Trophoblast cell (in vitro differentiated cells and primary cell): ENCODE measurements at regions not wholly inside any gene's neighbourhood (a gene's known extent, or its start where the extent isn't known, plus 50 kb on each side); places are given as distances from the start of the nearest gene placed in this dataset.

Experiments
- DNase-seq, 2 donors: peaks; one replicate each; pipeline ENCODE4 v3.0.0-alpha.2; 2016
- H2AFZ ChIP-seq: 2 replicates; pipeline ENCODE4 v1.6.1; 2013; ENCODE audit warnings: low read length, moderate library complexity, mild to moderate bottlenecking; ENCODE audit not compliant: insufficient read depth, poor library complexity
- H2AK5ac ChIP-seq: 2 replicates; pipeline ENCODE4 v1.6.1; 2013; ENCODE audit warnings: mild to moderate bottlenecking, low read length
- H2BK120ac ChIP-seq: 2 replicates; pipeline ENCODE4 v1.6.1; 2013; ENCODE audit warnings: low read length, mild to moderate bottlenecking, moderate library complexity; ENCODE audit not compliant: insufficient read depth, poor library complexity
- H2BK12ac ChIP-seq: 2 replicates; pipeline ENCODE4 v1.6.1; 2013; ENCODE audit warnings: mild to moderate bottlenecking, low read length, moderate library complexity
- H2BK5ac ChIP-seq: 2 replicates; pipeline ENCODE4 v1.6.1; 2013; ENCODE audit warnings: low read length, low read depth, moderate library complexity, mild to moderate bottlenecking; ENCODE audit not compliant: poor library complexity
- H3K14ac ChIP-seq: 2 replicates; pipeline ENCODE4 v1.6.1; 2013; ENCODE audit warnings: mild to moderate bottlenecking, low read length
- H3K18ac ChIP-seq: 2 replicates; pipeline ENCODE4 v1.6.1; 2013; ENCODE audit warnings: mild to moderate bottlenecking, low read length
- H3K23ac ChIP-seq: 2 replicates; pipeline ENCODE4 v1.6.1; 2013; ENCODE audit warnings: low read length
- H3K27ac ChIP-seq: 2 replicates; pipeline ENCODE4 v1.5.1; 2013; ENCODE audit warnings: low read depth, mild to moderate bottlenecking, inconsistent platforms, low read length, moderate library complexity
- H3K27me3 ChIP-seq: 2 replicates; pipeline ENCODE4 v1.6.1; 2013; ENCODE audit warnings: inconsistent platforms, mild to moderate bottlenecking, low read length, moderate library complexity; ENCODE audit not compliant: insufficient read depth
- H3K36me3 ChIP-seq, 2 experiments: 1 replicate in 1 of 2; 2 replicates in 1 of 2; pipeline ENCODE4 v1.6.1; 2013; ENCODE audit warnings: low read length in 2 of 2, mild to moderate bottlenecking in 2 of 2, moderate library complexity in 1 of 2; ENCODE audit not compliant: insufficient read depth in 2 of 2, control insufficient read depth in 1 of 2
- H3K4ac ChIP-seq: 2 replicates; pipeline ENCODE4 v1.6.1; 2013; ENCODE audit warnings: low read depth, mild to moderate bottlenecking, low read length, moderate library complexity
- H3K4me1 ChIP-seq, 2 experiments: 1 replicate in 1 of 2; 2 replicates in 1 of 2; pipeline ENCODE4 v1.6.1; 2013; ENCODE audit warnings: low read length in 2 of 2, mild to moderate bottlenecking in 2 of 2, moderate library complexity in 1 of 2; ENCODE audit not compliant: insufficient read depth in 2 of 2, control insufficient read depth in 1 of 2
- H3K4me2 ChIP-seq: 2 replicates; pipeline ENCODE4 v1.6.1; 2013; ENCODE audit warnings: inconsistent platforms, mild to moderate bottlenecking, low read length, moderate library complexity
- H3K4me3 ChIP-seq: 2 replicates; pipeline ENCODE4 v1.5.1; 2013; ENCODE audit warnings: mild to moderate bottlenecking, low read depth, low read length, inconsistent platforms
- H3K79me1 ChIP-seq: one replicate; pipeline ENCODE4 v1.6.1; 2013; ENCODE audit warnings: low read length
- H3K79me2 ChIP-seq: 2 replicates; pipeline ENCODE4 v1.6.1; 2013; ENCODE audit warnings: low read length, mild to moderate bottlenecking; ENCODE audit not compliant: control insufficient read depth, insufficient read depth, poor library complexity
- H3K9ac ChIP-seq: 2 replicates; pipeline ENCODE4 v1.6.1; 2013; ENCODE audit warnings: mild to moderate bottlenecking, low read length
- H3K9me3 ChIP-seq: 2 replicates; pipeline ENCODE4 v1.6.1; 2013; ENCODE audit warnings: low read depth, mild to moderate bottlenecking, control low read depth, inconsistent platforms, low read length; ENCODE audit not compliant: insufficient read depth
- H4K12ac ChIP-seq: 2 replicates; pipeline ENCODE4 v1.6.1; 2013; ENCODE audit warnings: low read depth, mild to moderate bottlenecking, low read length, moderate library complexity
- H4K8ac ChIP-seq: 2 replicates; pipeline ENCODE4 v1.6.1; 2013; ENCODE audit warnings: low read depth, mild to moderate bottlenecking, low read length, moderate library complexity
- H4K91ac ChIP-seq: one replicate; pipeline ENCODE4 v1.6.1; 2013; ENCODE audit warnings: low read depth, mild to moderate bottlenecking, low read length, moderate library complexity
- WGBS: extraction: QIAGEN DNeasy Blood & Tissue Kit; methylation state at CpG from one replicate; pipeline ENCODE4 v1.1.7; 2013; ENCODE audit warnings: missing lambda C conversion rate; ENCODE audit not compliant: insufficient read length, insufficient coverage; ENCODE audit errors: extremely low coverage; 5-methylcytosine and 5-hydroxymethylcytosine counted together

DNA sequence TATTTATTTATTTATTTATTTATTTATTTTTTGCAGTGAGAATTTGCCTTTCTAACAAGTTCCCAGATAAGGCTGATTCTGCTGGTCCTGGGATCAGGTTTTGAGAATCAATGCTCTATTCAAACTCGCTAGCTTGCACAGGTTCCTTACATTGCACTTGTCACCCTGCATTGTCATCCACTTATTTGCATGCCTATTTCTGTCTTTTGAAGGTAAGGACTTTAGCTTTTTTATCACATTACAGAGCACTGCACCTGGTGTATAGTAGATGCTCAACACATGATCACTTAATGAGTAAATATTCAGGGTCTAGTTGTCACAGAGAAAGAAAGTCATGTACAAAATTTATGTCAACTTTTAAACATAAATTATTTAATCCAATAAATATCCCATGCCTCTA is 219.7 kb upstream of the BTG1 start:
- no CpG with 5 or more reads among the region's 1 CpG for WGBS
- no peaks in the 10 kb centered on the region for H3K79me2 ChIP-seq
- no peaks in the 10 kb centered on the region for H3K9me3 ChIP-seq
- no peak for DNase-seq
- no peak overlapping the region for H4K91ac ChIP-seq
- no peak overlapping the region for H3K18ac ChIP-seq
- H2BK12ac ChIP-seq = no peak overlapping the region
- no peak overlapping the region for H3K4me3 ChIP-seq
- H3K36me3 ChIP-seq = no peaks in the 10 kb centered on the region
- H3K79me1 ChIP-seq = peaks cover 4% of the 10 kb centered on the region
- no peak overlapping the region for H4K8ac ChIP-seq
- H3K4me2 ChIP-seq = no peak overlapping the region
- no peak overlapping the region for H4K12ac ChIP-seq
- no peak overlapping the region for H3K4ac ChIP-seq
- peaks cover 8 to 9% of the 10 kb centered on the region in 2 experiments for H3K4me1 ChIP-seq
- H2BK5ac ChIP-seq = no peak overlapping the region
- no peak overlapping the region for H3K27ac ChIP-seq
- no peak overlapping the region for H2AFZ ChIP-seq
- H3K23ac ChIP-seq = no peak overlapping the region
- no peak overlapping the region for H2AK5ac ChIP-seq
- no peak overlapping the region for H3K9ac ChIP-seq
- no peak overlapping the region for H3K14ac ChIP-seq
- H2BK120ac ChIP-seq = no peak overlapping the region
- H3K27me3 ChIP-seq = no peaks in the 10 kb centered on the region

DNA sequence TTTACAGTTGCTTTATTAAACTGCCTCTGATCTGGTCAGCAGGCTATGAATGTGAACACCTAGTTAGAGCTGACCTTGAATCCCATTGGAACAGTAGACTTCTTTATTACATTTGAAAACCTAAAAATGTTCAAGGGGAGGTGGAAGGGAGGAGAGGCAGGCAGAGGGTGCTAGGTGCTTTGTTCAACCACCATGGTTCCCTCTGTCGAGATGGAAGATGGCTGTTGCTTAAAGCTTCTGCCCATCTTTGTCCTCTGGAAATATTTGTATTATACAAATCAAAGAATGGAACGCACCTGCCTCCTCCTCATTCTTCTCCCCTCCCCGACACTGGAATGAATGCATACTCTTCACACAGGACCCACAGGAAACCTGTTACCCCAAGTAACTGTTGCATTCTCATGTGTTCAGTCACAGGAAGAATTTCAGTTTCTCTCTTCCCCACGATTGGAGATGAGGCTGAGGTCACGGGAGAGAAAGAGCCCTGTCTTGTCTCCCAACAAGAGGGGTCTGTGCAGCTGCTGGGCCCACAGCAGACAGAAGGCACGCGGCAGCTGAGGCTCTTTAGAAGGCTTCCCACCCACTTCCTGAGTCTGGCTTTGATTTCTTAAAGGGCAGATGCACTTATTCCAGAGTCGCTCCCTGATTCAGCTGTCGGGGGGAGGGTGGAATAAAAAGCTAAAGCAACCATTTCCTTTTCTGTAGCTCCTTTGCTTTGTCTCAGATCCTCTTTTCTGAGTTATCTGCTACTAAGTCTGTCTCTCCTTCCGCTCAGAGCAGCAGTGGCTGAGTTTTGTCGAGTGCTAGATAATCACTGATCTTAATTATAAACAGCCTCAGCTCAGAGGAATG is 217.9 kb upstream of the BTG1 start:
- Histone ChIP-seq H3K4me2 (no peak overlapping the region), H2BK12ac (no peak overlapping the region), H3K79me2 (no peaks in the 10 kb centered on the region), H3K4me1 (peaks cover 5% of the 10 kb centered on the region in 2 experiments), H3K14ac (no peak overlapping the region), H2AK5ac (no peak overlapping the region), H3K18ac (no peak overlapping the region), H2BK5ac (no peak overlapping the region), H3K23ac (no peak overlapping the region), H4K91ac (no peak overlapping the region), H3K36me3 (no peaks in the 10 kb centered on the region), H3K4ac (no peak overlapping the region), H3K9ac (no peak overlapping the region), H3K27me3 (no peaks in the 10 kb centered on the region), H2AFZ (peak overlapping the region; percentile 17), H4K8ac (no peak overlapping the region), H4K12ac (no peak overlapping the region), H3K4me3 (no peak overlapping the region), H3K9me3 (no peaks in the 10 kb centered on the region), H2BK120ac (no peak overlapping the region), H3K79me1 (peaks cover 4% of the 10 kb centered on the region), H3K27ac (peak overlapping the region; percentile 4)
- WGBS = no CpG with 5 or more reads among the region's 11 CpGs
- DNase-seq = peak in 1 of 2 donors; percentile 21

DNA sequence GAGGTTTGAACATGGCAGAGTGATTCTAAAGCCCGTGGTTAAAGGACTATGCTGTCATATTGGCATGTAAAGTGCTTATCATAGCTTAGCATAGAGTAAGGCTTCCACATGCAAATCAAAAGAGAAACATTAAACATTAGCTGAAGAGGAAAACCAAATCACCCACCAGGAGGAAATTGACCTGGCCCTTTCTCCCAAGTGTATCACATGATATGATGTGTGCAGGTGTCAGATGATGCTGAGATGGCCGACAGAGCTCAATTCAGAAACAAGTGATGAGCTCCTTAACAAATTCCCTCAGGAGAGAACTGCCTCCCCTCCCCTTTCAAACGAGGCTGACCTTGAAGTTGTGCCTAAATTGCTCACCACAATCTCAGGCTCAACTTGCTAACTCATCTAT is 217.1 kb upstream of the BTG1 start:
- no CpG with 5 or more reads among the region's 3 CpGs for WGBS
- Histone ChIP-seq H2BK5ac (no peak overlapping the region), H3K36me3 (no peaks in the 10 kb centered on the region), H3K4me2 (no peak overlapping the region), H3K23ac (no peak overlapping the region), H3K27ac (no peak overlapping the region), H3K27me3 (no peaks in the 10 kb centered on the region), H4K12ac (no peak overlapping the region), H3K4me1 (peaks cover 5% of the 10 kb centered on the region in 2 experiments), H2BK12ac (no peak overlapping the region), H3K9me3 (no peaks in the 10 kb centered on the region), H2AK5ac (no peak overlapping the region), H4K8ac (no peak overlapping the region), H3K4ac (no peak overlapping the region), H3K14ac (no peak overlapping the region), H3K79me2 (no peaks in the 10 kb centered on the region), H2BK120ac (no peak overlapping the region), H3K4me3 (no peak overlapping the region), H3K9ac (no peak overlapping the region), H4K91ac (no peak overlapping the region), H3K79me1 (peaks cover 4% of the 10 kb centered on the region), H3K18ac (no peak overlapping the region), H2AFZ (no peak overlapping the region)
- DNase-seq = no peak

DNA sequence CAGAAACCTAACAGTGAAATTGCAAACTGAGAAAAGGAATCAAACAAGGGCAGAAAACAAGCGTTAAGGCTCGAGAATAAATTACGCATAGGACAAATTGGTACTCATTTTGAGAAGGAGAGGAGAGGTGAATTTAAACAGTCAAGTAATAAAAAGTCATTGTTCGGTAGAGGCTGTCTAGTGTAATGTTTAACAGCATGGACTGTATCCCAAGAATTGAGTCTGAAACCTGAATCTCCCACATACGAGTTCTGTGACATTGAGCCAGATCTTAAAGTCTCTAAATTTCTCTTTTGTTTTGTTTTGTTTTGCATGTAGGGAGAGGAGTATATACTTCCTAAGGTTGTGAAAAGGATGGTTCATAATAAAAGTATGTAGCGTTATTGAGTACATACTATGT is 216.5 kb upstream of the BTG1 start:
- Histone ChIP-seq H3K4ac (no peak overlapping the region), H4K12ac (no peak overlapping the region), H3K9ac (no peak overlapping the region), H2AFZ (no peak overlapping the region), H3K79me2 (no peaks in the 10 kb centered on the region), H3K23ac (no peak overlapping the region), H3K4me3 (no peak overlapping the region), H4K91ac (no peak overlapping the region), H3K79me1 (peaks cover 4% of the 10 kb centered on the region), H3K27me3 (no peaks in the 10 kb centered on the region), H2BK120ac (no peak overlapping the region), H2BK12ac (no peak overlapping the region), H3K4me2 (no peak overlapping the region), H3K14ac (no peak overlapping the region), H3K4me1 (peaks cover 5% of the 10 kb centered on the region in 2 experiments), H3K27ac (no peak overlapping the region), H2AK5ac (no peak overlapping the region), H2BK5ac (no peak overlapping the region), H3K9me3 (no peaks in the 10 kb centered on the region), H3K36me3 (no peaks in the 10 kb centered on the region), H4K8ac (no peak overlapping the region), H3K18ac (no peak overlapping the region)
- no CpG with 5 or more reads among the region's 6 CpGs for WGBS
- no peak for DNase-seq
